GM12878 (cell line): ENCODE measurements at regions not wholly inside any gene's neighbourhood (a gene's known extent, or its start where the extent isn't known, plus 50 kb on each side); places are given as distances from the start of the nearest gene placed in this dataset.

Source experiments
- ATAC-seq: fragments of 200-7000 bp; cut with Tn5 transposase; 3 replicates; pipeline ENCODE4 v1.9.1; 2020; ENCODE audit warnings: mild to moderate bottlenecking, moderate library complexity
- BruUV-seq: library from RNA; stranded (reverse); fragments of 400-500 nt; replicated peaks from 2 replicates; lab custom pipeline; 2021; lab: Mats Ljungman, UMichigan
- CTCF ChIA-PET: fragments of 300-600 bp; sonication (Branson Sonifier 250); formaldehyde crosslinking; extraction: SDS; loops from one replicate; lab custom pipeline; 2021; ENCODE audit warnings: inconsistent platforms; lab: Yijun Ruan, JAX
- POLR2A ChIA-PET: fragments of 350-600 bp; formaldehyde crosslinking; extraction: SDS; loops from one replicate; lab custom pipeline; 2021; ENCODE audit warnings: inconsistent platforms; lab: Charles Lee
- RAD21 ChIA-PET: fragments of 300-600 bp; sonication (Branson Sonifier 250); formaldehyde crosslinking; loops from one replicate; lab custom pipeline; 2023; ENCODE audit warnings: antibody characterized with exemption; ENCODE audit not compliant: unreplicated experiment; lab: Charles Lee
- SMC1A ChIA-PET: fragments of 300-600 bp; sonication (Branson Sonifier 250); formaldehyde crosslinking; loops from one replicate; lab custom pipeline; 2023; ENCODE audit not compliant: unreplicated experiment, uncharacterized antibody; lab: Charles Lee
- DNase-seq: peaks from one replicate; pipeline ENCODE4 v3.0.0-alpha.2; 2011; ENCODE audit warnings: low read depth, low spot score
- FAIRE-seq: peaks from 3 replicates; lab custom pipeline; 2011; peaks lifted over from hg19 to GRCh38; lab: Jason Lieb, UNC
- H2AFZ ChIP-seq: 2 replicates; pipeline ENCODE4 v1.6.0; 2011; ENCODE audit warnings: low read depth, low read length, control low read depth; ENCODE audit not compliant: control insufficient read depth
- H3K27ac ChIP-seq: 2 replicates; pipeline ENCODE4 v1.5.1; 2011; ENCODE audit warnings: control low read depth; ENCODE audit not compliant: control insufficient read depth, insufficient read depth
- H3K27me3 ChIP-seq, 2 experiments: replicated peaks in 1 of 2; 2 replicates each; pipeline versions ENCODE4 v1.6.0 to v1.6.1; 2011; ENCODE audit warnings: low read length in 1 of 2; ENCODE audit not compliant: control insufficient read depth in 2 of 2, insufficient read depth in 2 of 2
- H3K36me3 ChIP-seq, 2 experiments: 2 replicates each; pipeline ENCODE4 v1.5.1; 2011; ENCODE audit warnings: low read length in 1 of 2; ENCODE audit not compliant: control insufficient read depth in 2 of 2, insufficient read depth in 2 of 2
- H3K4me1 ChIP-seq: 2 replicates; pipeline ENCODE4 v1.6.1; 2011; ENCODE audit warnings: mild to moderate bottlenecking, low read length, moderate library complexity, mixed read lengths; ENCODE audit not compliant: control insufficient read depth, insufficient read depth
- H3K4me2 ChIP-seq: 2 replicates; pipeline ENCODE4 v1.6.0; 2011; ENCODE audit warnings: control low read depth; ENCODE audit not compliant: control insufficient read depth, insufficient read depth
- H3K4me3 ChIP-seq: fragments of 200-600 bp; sonication (generic); 2 replicates; pipeline ENCODE4 v1.5.1; 2016
- H3K79me2 ChIP-seq: 2 replicates; pipeline ENCODE4 v1.6.0; 2011; ENCODE audit warnings: low read length; ENCODE audit not compliant: control insufficient read depth, insufficient read depth
- H3K9ac ChIP-seq: 2 replicates; pipeline ENCODE4 v1.8.0; 2011; ENCODE audit warnings: low read length, control low read depth, mixed read lengths; ENCODE audit not compliant: control insufficient read depth, insufficient read depth
- H3K9me3 ChIP-seq: replicated peaks from 3 replicates; pipeline ENCODE4 v1.5.1; 2011; ENCODE audit warnings: mild to moderate bottlenecking, low read length; ENCODE audit not compliant: control insufficient read depth, insufficient read depth
- H4K20me1 ChIP-seq: 2 replicates; pipeline ENCODE4 v1.6.0; 2011; ENCODE audit not compliant: control insufficient read depth, insufficient read depth
- BMI1 ChIP-seq: fragments of 450-650 bp; IDR thresholded peaks from 2 replicates; pipeline ENCODE4 v1.6.1; 2016; ENCODE audit warnings: mild to moderate bottlenecking, moderate library complexity, borderline replicate concordance
- CBFB ChIP-seq: IDR thresholded peaks from 2 replicates; pipeline ENCODE4 v1.6.1; 2016; ENCODE audit warnings: antibody characterized with exemption, low read depth
- E2F4 ChIP-seq: IDR thresholded peaks from 2 replicates; pipeline ENCODE4 v1.6.1; 2012; ENCODE audit warnings: low read depth, low read length, improper control_type of control experiment
- FOXM1 ChIP-seq: IDR thresholded peaks from 2 replicates; pipeline ENCODE4 v1.6.1; 2012; ENCODE audit warnings: low read depth, mild to moderate bottlenecking, inconsistent platforms, low read length, moderate library complexity
- HDGF ChIP-seq: fragments of 450-650 bp; IDR thresholded peaks from 2 replicates; pipeline ENCODE4 v1.6.1; 2016; ENCODE audit warnings: antibody characterized with exemption
- IKZF1 ChIP-seq: fragments of 450-650 bp; conservative IDR thresholded peaks from 2 replicates; pipeline ENCODE4 v1.6.1; 2017; ENCODE audit warnings: antibody characterized with exemption, mild to moderate bottlenecking
- IRF4 ChIP-seq: IDR thresholded peaks from 2 replicates; pipeline ENCODE4 v1.6.1; 2011; ENCODE audit warnings: low read depth, low read length
- NKRF ChIP-seq: fragments of 450-650 bp; conservative IDR thresholded peaks from 2 replicates; pipeline ENCODE4 v1.6.1; 2017; ENCODE audit warnings: mild to moderate bottlenecking, moderate library complexity
- NR2C1 ChIP-seq: fragments of 450-650 bp; IDR thresholded peaks from 2 replicates; pipeline ENCODE4 v1.6.1; 2017; ENCODE audit warnings: antibody characterized with exemption, mild to moderate bottlenecking, moderate library complexity
- PBX3 ChIP-seq: IDR thresholded peaks from 2 replicates; pipeline ENCODE4 v1.6.1; 2011; ENCODE audit warnings: mild to moderate bottlenecking, low read depth, low read length, moderate library complexity; ENCODE audit not compliant: insufficient replicate concordance
- POLR2AphosphoS5 ChIP-seq: IDR thresholded peaks from 2 replicates; pipeline ENCODE4 v1.6.1; 2011; ENCODE audit warnings: mild to moderate bottlenecking, low read length, inconsistent platforms
- RCOR1 ChIP-seq: conservative IDR thresholded peaks from 2 replicates; pipeline ENCODE4 v1.6.1; 2012; ENCODE audit warnings: low read depth, low read length, improper control_type of control experiment
- SPI1 ChIP-seq: IDR thresholded peaks from 2 replicates; pipeline ENCODE4 v1.6.1; 2011; ENCODE audit warnings: low read depth, mild to moderate bottlenecking, low read length, moderate library complexity, borderline replicate concordance; ENCODE audit not compliant: insufficient read depth
- TCF12 ChIP-seq: IDR thresholded peaks from 2 replicates; pipeline ENCODE4 v1.6.1; 2011; ENCODE audit warnings: low read depth, mild to moderate bottlenecking, low read length
- TCF7 ChIP-seq: IDR thresholded peaks from 2 replicates; pipeline ENCODE4 v1.6.1; 2014; ENCODE audit warnings: antibody characterized with exemption, borderline replicate concordance
- ZBED1 ChIP-seq: IDR thresholded peaks from 2 replicates; pipeline ENCODE4 v1.6.1; 2016; ENCODE audit warnings: borderline replicate concordance
- ZBTB33 ChIP-seq: fragments of 450-650 bp; IDR thresholded peaks from 2 replicates; pipeline ENCODE4 v1.6.1; 2017; ENCODE audit warnings: mild to moderate bottlenecking
- ZNF384 ChIP-seq: IDR thresholded peaks from 2 replicates; pipeline ENCODE4 v1.6.1; 2012; ENCODE audit warnings: low read depth, mild to moderate bottlenecking, low read length, improper control_type of control experiment, borderline replicate concordance
- ZSCAN29 ChIP-seq: fragments of 450-650 bp; IDR thresholded peaks from 2 replicates; pipeline ENCODE4 v1.6.1; 2017; ENCODE audit warnings: mild to moderate bottlenecking, moderate library complexity
- in situ Hi-C: fragments of 300-500 bp; cut with MboI; formaldehyde crosslinking; loops from 9 replicates; pipeline ENCODE4 v1.14.3; 2018; ENCODE audit warnings: mixed read lengths
- intact Hi-C: fragments of 100-400 bp; cut with micrococcal nuclease; formaldehyde crosslinking; loops from one replicate; pipeline ENCODE4 v1.14.2; 2022; ENCODE audit not compliant: unreplicated experiment

GRCh38 chrX:98207947-98208346 is 1324.2 kb downstream of the RPA4 start (continued):
- TF ChIP-seq SPI1, result no peak

- ATAC-seq (no peak), DNase-seq (no peak), FAIRE-seq (no peak)
- intact Hi-C loops, result no loop called here
- H4K20me1 ChIP-seq, result no peaks in the 10 kb centered on the region
- H3K4me1 ChIP-seq, result no peaks in the 10 kb centered on the region
- H3K27me3 ChIP-seq, result no peaks in the 10 kb centered on the region
- H3K9me3 ChIP-seq, result no peaks in the 10 kb centered on the region
- H3K36me3 ChIP-seq, result no peaks in the 10 kb centered on the region
- BruUV-seq, result no TSS peak
- CTCF ChIA-PET, result no interaction called here
- no peak overlapping the region for H3K4me2 ChIP-seq
- H3K27ac ChIP-seq, result no peak overlapping the region
- in situ Hi-C loops, result no loop called here
- SMC1A ChIA-PET, result no interaction called here
- POLR2A ChIA-PET, result no interaction called here
- H3K9ac ChIP-seq, result no peak overlapping the region
- H3K4me3 ChIP-seq, result no peak overlapping the region
- H3K79me2 ChIP-seq, result no peaks in the 10 kb centered on the region
- H2AFZ ChIP-seq, result no peak overlapping the region
- RAD21 ChIA-PET, result no interaction called here
- TF ChIP-seq ZBED1, result no peak
- no peak for TF ChIP-seq BMI1
- no peak for TF ChIP-seq HDGF
- no peak for TF ChIP-seq ZNF384
- no peak for TF ChIP-seq ZBTB33
- TF ChIP-seq NR2C1, result no peak
- no peak for TF ChIP-seq RCOR1
- TF ChIP-seq IRF4, result no peak
- TF ChIP-seq TCF7, result no peak
- no peak for TF ChIP-seq ZSCAN29
- TF ChIP-seq IKZF1, result no peak
- TF ChIP-seq TCF12, result no peak
- no peak for TF ChIP-seq CBFB
- no peak for TF ChIP-seq POLR2AphosphoS5
- TF ChIP-seq E2F4, result no peak
- no peak for TF ChIP-seq NKRF
- TF ChIP-seq PBX3, result no peak
- no peak for TF ChIP-seq FOXM1
These were observed 1347.3 kb downstream of the RPA4 start for GRCh38 chrX:98231003-98231402.
